Astrocyte of the cerebellum (primary cell): ENCODE measurements at regions not wholly inside any gene's neighbourhood (a gene's known extent, or its start where the extent isn't known, plus 50 kb on each side); places are given as distances from the start of the nearest gene placed in this dataset.
"Not testable (repeated sequence)": the region's sequence is repeated elsewhere in the genome, so short reads cannot be mapped to it uniquely, and the experiment has no call there.

ENCODE experiments used
- DNase-seq: peaks from one replicate; pipeline ENCODE4 v3.0.0-alpha.2; 2011; ENCODE audit warnings: low read depth
- H3K4me3 ChIP-seq: 2 replicates; pipeline ENCODE4 v1.5.1; 2011; ENCODE audit warnings: mild to moderate bottlenecking, low read depth, low read length, moderate library complexity
- CTCF ChIP-seq: IDR thresholded peaks from 2 replicates; pipeline ENCODE4 v1.5.1; 2012; ENCODE audit warnings: low read length, low read depth, moderate library complexity, mild to moderate bottlenecking; ENCODE audit errors: missing control alignments
- in situ Hi-C: cut with HindIII; loops from 2 replicates; pipeline ENCODE4 v1.10.0; 2017; ENCODE audit warnings: low sequenced_read_pairs

- in situ Hi-C loops = no loop called here
- no peak for DNase-seq
- no peak for TF ChIP-seq CTCF
- no peak overlapping the region for H3K4me3 ChIP-seq
Measured at GRCh38 chr15:38843736-38844590, 279.3 kb upstream of the RASGRP1 start.

GRCh38 chr15:38844736-38845135 lies 280.1 kb upstream of the RASGRP1 start:
- no peak for TF ChIP-seq CTCF
- in situ Hi-C loops = no loop called here
- H3K4me3 ChIP-seq = no peak overlapping the region
- no peak for DNase-seq

- in situ Hi-C loops = no loop called here
- DNase-seq = no peak
- H3K4me3 ChIP-seq = no peak overlapping the region
- TF ChIP-seq CTCF = no peak
Measured at GRCh38 chr15:38846346-38846745, 281.7 kb upstream of the RASGRP1 start.

- in situ Hi-C loops = no loop called here
- DNase-seq = no peak
- TF ChIP-seq CTCF = no peak
- H3K4me3 ChIP-seq = no peak overlapping the region
Measured at GRCh38 chr15:38847666-38848065, 283.1 kb upstream of the RASGRP1 start.

- TF ChIP-seq CTCF = no peak
- H3K4me3 ChIP-seq = no peak overlapping the region
- DNase-seq = no peak
- in situ Hi-C loops = no loop called here
Measured at GRCh38 chr15:38849046-38849445, 284.4 kb upstream of the RASGRP1 start.

GRCh38 chr15:38852188-38852587 lies 287.6 kb upstream of the RASGRP1 start:
- H3K4me3 ChIP-seq, in situ Hi-C loops, DNase-seq: not testable (repeated sequence)

GRCh38 chr15:38853608-38854007 lies 289.0 kb upstream of the RASGRP1 start:
- DNase-seq = no peak
- TF ChIP-seq CTCF = peak; percentile 34
- no peak overlapping the region for H3K4me3 ChIP-seq
- in situ Hi-C loops = no loop called here
